ENCODE measurements at regions not wholly inside any gene's neighbourhood (a gene's known extent, or its start where the extent isn't known, plus 50 kb on each side); places are given as distances from the start of the nearest gene placed in this dataset.

- DNase-seq (no peak), ATAC-seq (ENCODE audit: poor library complexity) (no peak)
- CTCF ChIA-PET: no interaction called here
- H3K36me3 ChIP-seq (ENCODE audit: insufficient read depth, low read length): no peaks in the 10 kb centered on the region
- Mint-ChIP-seq H3K4me1 (ENCODE audit: low read depth) (no peaks in the 10 kb centered on the region), H3K27me3 (peaks cover 18% of the 10 kb centered on the region), H3K36me3 (ENCODE audit: low read depth) (no peaks in the 10 kb centered on the region), H3K9me3 (peaks cover 2% of the 10 kb centered on the region), H3K4me3 (no peak overlapping the region), H3K27ac (no peak overlapping the region)
- H3K27ac ChIP-seq (ENCODE audit: low read depth in 1 of 2, low read length in 2 of 2): no peak overlapping the region
- no peaks in the 10 kb centered on the region for H3K4me1 ChIP-seq (ENCODE audit: insufficient read depth, low read length)
- POLR2A ChIA-PET: no interaction called here
- TF ChIP-seq CTCF (IDR thresholded peaks at IDR 0.05): no peak
- H3K27me3 ChIP-seq (ENCODE audit: control insufficient read depth in 1 of 2, insufficient read depth in 2 of 2, low read length in 2 of 2): no peaks in the 10 kb centered on the region
- no peak overlapping the region for H3K4me3 ChIP-seq (ENCODE audit: low read length)
- peaks cover 0 to 5% of the 10 kb centered on the region in 2 experiments for H3K9me3 ChIP-seq (ENCODE audit: control insufficient read depth in 1 of 2, insufficient read depth in 1 of 2, low read length in 2 of 2)
- intact Hi-C loops (cut with DNase I, micrococcal nuclease): no loop called here
These were observed 187.2 kb downstream of the TFAP2C start for GRCh38 chr20:56816349-56816748.

- POLR2A ChIA-PET: no interaction called here
- no peaks in the 10 kb centered on the region for H3K36me3 Mint-ChIP-seq (ENCODE audit: low read depth)
- Histone ChIP-seq H3K36me3 (ENCODE audit: insufficient read depth, low read length) (no peaks in the 10 kb centered on the region), H3K4me3 (ENCODE audit: low read length) (no peak overlapping the region), H3K27ac (ENCODE audit: low read depth in 1 of 2, low read length in 2 of 2) (no peak overlapping the region), H3K27me3 (ENCODE audit: control insufficient read depth in 1 of 2, insufficient read depth in 2 of 2, low read length in 2 of 2) (no peaks in the 10 kb centered on the region), H3K4me1 (ENCODE audit: insufficient read depth, low read length) (no peaks in the 10 kb centered on the region), H3K9me3 (ENCODE audit: control insufficient read depth in 1 of 2, insufficient read depth in 1 of 2, low read length in 2 of 2) (peaks cover 0 to 5% of the 10 kb centered on the region in 2 experiments)
- CTCF ChIA-PET: no interaction called here
- H3K27ac Mint-ChIP-seq: no peak overlapping the region
- ATAC-seq (ENCODE audit: poor library complexity): no peak
- peaks cover 4% of the 10 kb centered on the region for H3K9me3 Mint-ChIP-seq
- DNase-seq: no peak
- intact Hi-C loops (cut with DNase I, micrococcal nuclease): no loop called here
- TF ChIP-seq CTCF (IDR thresholded peaks at IDR 0.05): no peak
- no peak overlapping the region for H3K4me3 Mint-ChIP-seq
- H3K27me3 Mint-ChIP-seq: peaks cover 30% of the 10 kb centered on the region
- H3K4me1 Mint-ChIP-seq (ENCODE audit: low read depth): no peaks in the 10 kb centered on the region
These were observed 188.9 kb downstream of the TFAP2C start for GRCh38 chr20:56817780-56818675.

- H3K4me1 Mint-ChIP-seq (ENCODE audit: low read depth): no peaks in the 10 kb centered on the region
- no peak overlapping the region for H3K4me3 ChIP-seq (ENCODE audit: low read length)
- CTCF ChIA-PET: no interaction called here
- no peak for TF ChIP-seq CTCF (IDR thresholded peaks at IDR 0.05)
- no peaks in the 10 kb centered on the region for H3K27me3 ChIP-seq (ENCODE audit: control insufficient read depth in 1 of 2, insufficient read depth in 2 of 2, low read length in 2 of 2)
- intact Hi-C loops (cut with DNase I, micrococcal nuclease): no loop called here
- H3K27me3 Mint-ChIP-seq: peaks cover 29% of the 10 kb centered on the region
- no peaks in the 10 kb centered on the region for H3K4me1 ChIP-seq (ENCODE audit: insufficient read depth, low read length)
- peaks cover 0 to under 1% of the 10 kb centered on the region in 2 experiments for H3K9me3 ChIP-seq (ENCODE audit: control insufficient read depth in 1 of 2, insufficient read depth in 1 of 2, low read length in 2 of 2)
- no peak overlapping the region for H3K4me3 Mint-ChIP-seq
- H3K36me3 Mint-ChIP-seq (ENCODE audit: low read depth): no peaks in the 10 kb centered on the region
- no peak for ATAC-seq (ENCODE audit: poor library complexity)
- DNase-seq: no peak
- peaks cover 3% of the 10 kb centered on the region for H3K9me3 Mint-ChIP-seq
- no peaks in the 10 kb centered on the region for H3K36me3 ChIP-seq (ENCODE audit: insufficient read depth, low read length)
- no peak overlapping the region for H3K27ac ChIP-seq (ENCODE audit: low read depth in 1 of 2, low read length in 2 of 2)
- no peak overlapping the region for H3K27ac Mint-ChIP-seq
- POLR2A ChIA-PET: no interaction called here
These were observed 191.9 kb downstream of the TFAP2C start for GRCh38 chr20:56820984-56821383.

All from CD4-positive, alpha-beta T cell (primary cell).